ENCODE measurements at regions not wholly inside any gene's neighbourhood (a gene's known extent, or its start where the extent isn't known, plus 50 kb on each side); places are given as distances from the start of the nearest gene placed in this dataset.

GRCh38 chr2:174682578-174683391 is 81.5 kb downstream of the CHRNA1 start:
- DNase-seq (ENCODE audit: low spot score in 2 of 2), result no peak
- Histone ChIP-seq H3K9me3 (no peaks in the 10 kb centered on the region), H3K27ac (peak overlapping the region; percentile 91), H3K36me3 (no peaks in the 10 kb centered on the region), H3K4me1 (peaks cover 24% of the 10 kb centered on the region), H3K4me3 (peak overlapping the region; percentile 90), H3K27me3 (no peaks in the 10 kb centered on the region)
- 2% methylated on average over 10 of the region's 97 CpGs for WGBS
- no peak for TF ChIP-seq POLR2A (IDR thresholded peaks at IDR 0.05)
- no peak for TF ChIP-seq POLR2AphosphoS5 (IDR thresholded peaks at IDR 0.05)
- no peak for TF ChIP-seq CTCF (IDR thresholded peaks at IDR 0.05)
- TF ChIP-seq EP300 (IDR thresholded peaks at IDR 0.05), result no peak

GRCh38 chr2:174682007-174682577 is 82.2 kb downstream of the CHRNA1 start:
- Histone ChIP-seq H3K4me1 (peaks cover 26% of the 10 kb centered on the region), H3K4me3 (peak overlapping the region; percentile 90), H3K36me3 (no peaks in the 10 kb centered on the region), H3K9me3 (no peaks in the 10 kb centered on the region), H3K27me3 (no peaks in the 10 kb centered on the region), H3K27ac (peak overlapping the region; percentile 91)
- DNase-seq (ENCODE audit: low spot score in 2 of 2), result no peak
- TF ChIP-seq CTCF (IDR thresholded peaks at IDR 0.05) (no peak), EP300 (IDR thresholded peaks at IDR 0.05) (no peak), POLR2AphosphoS5 (IDR thresholded peaks at IDR 0.05) (no peak), POLR2A (IDR thresholded peaks at IDR 0.05) (no peak)
- 1% methylated on average over 18 of the region's 52 CpGs for WGBS

- Histone ChIP-seq H3K4me3 (peak overlapping the region; percentile 90), H3K27me3 (no peaks in the 10 kb centered on the region), H3K9me3 (no peaks in the 10 kb centered on the region), H3K36me3 (no peaks in the 10 kb centered on the region), H3K4me1 (peaks cover 26% of the 10 kb centered on the region), H3K27ac (peak overlapping the region; percentile 91)
- no peak for TF ChIP-seq CTCF (IDR thresholded peaks at IDR 0.05)
- no peak for TF ChIP-seq POLR2AphosphoS5 (IDR thresholded peaks at IDR 0.05)
- no peak for TF ChIP-seq POLR2A (IDR thresholded peaks at IDR 0.05)
- TF ChIP-seq EP300 (IDR thresholded peaks at IDR 0.05), result no peak
- 42% methylated on average over 17 of the region's 18 CpGs for WGBS
- DNase-seq (ENCODE audit: low spot score in 2 of 2), result no peak
These were observed 82.9 kb downstream of the CHRNA1 start for GRCh38 chr2:174681099-174682006.

GRCh38 chr2:174680221-174680620 is 82.6 kb upstream of the WIPF1 start:
- H3K27ac ChIP-seq, result no peak overlapping the region
- DNase-seq (ENCODE audit: low spot score in 2 of 2), result no peak
- TF ChIP-seq POLR2AphosphoS5 (IDR thresholded peaks at IDR 0.05), result no peak
- no peak for TF ChIP-seq POLR2A (IDR thresholded peaks at IDR 0.05)
- TF ChIP-seq CTCF (IDR thresholded peaks at IDR 0.05), result no peak
- TF ChIP-seq EP300 (IDR thresholded peaks at IDR 0.05), result no peak
- no peaks in the 10 kb centered on the region for H3K27me3 ChIP-seq
- no peaks in the 10 kb centered on the region for H3K36me3 ChIP-seq
- H3K4me3 ChIP-seq, result no peak overlapping the region
- H3K9me3 ChIP-seq, result no peaks in the 10 kb centered on the region
- H3K4me1 ChIP-seq, result peaks cover 26% of the 10 kb centered on the region
- WGBS, result 54% methylated on average over 2 of the region's 2 CpGs
